GM23248 (cell line): ENCODE measurements at regions not wholly inside any gene's neighbourhood (a gene's known extent, or its start where the extent isn't known, plus 50 kb on each side); places are given as distances from the start of the nearest gene placed in this dataset.
"Not testable (repeated sequence)": the region's sequence is repeated elsewhere in the genome, so short reads cannot be mapped to it uniquely, and the experiment has no call there.

Source experiments
- DNase-seq: peaks from one replicate; pipeline ENCODE4 v3.0.0-alpha.2; 2015
- H2AFZ ChIP-seq: fragments of 200-600 bp; sonication (generic); 2 replicates; pipeline ENCODE4 v1.6.1; 2016; ENCODE audit warnings: antibody characterized with exemption
- H3F3A ChIP-seq: fragments of 200-600 bp; sonication (generic); 2 replicates; pipeline ENCODE4 v1.6.1; 2016; ENCODE audit warnings: mild to moderate bottlenecking, antibody characterized with exemption, mixed run types; ENCODE audit not compliant: insufficient read depth
- H3K27ac ChIP-seq: fragments of 200-600 bp; sonication (generic); 2 replicates; pipeline ENCODE4 v1.5.1; 2016; ENCODE audit warnings: mild to moderate bottlenecking
- H3K27me3 ChIP-seq: fragments of 200-600 bp; sonication (generic); replicated peaks from 2 replicates; pipeline ENCODE4 v1.6.1; 2016; ENCODE audit warnings: mild to moderate bottlenecking; ENCODE audit not compliant: insufficient read depth
- H3K36me3 ChIP-seq: fragments of 200-600 bp; sonication (generic); 2 replicates; pipeline ENCODE4 v1.6.1; 2016; ENCODE audit warnings: low read depth, mild to moderate bottlenecking
- H3K4me1 ChIP-seq: fragments of 200-600 bp; sonication (generic); 2 replicates; pipeline ENCODE4 v1.6.1; 2016; ENCODE audit warnings: mild to moderate bottlenecking; ENCODE audit not compliant: insufficient read depth
- H3K4me2 ChIP-seq: fragments of 200-600 bp; sonication (generic); one replicate; pipeline ENCODE4 v1.6.1; 2016; ENCODE audit warnings: mild to moderate bottlenecking; ENCODE audit not compliant: unreplicated experiment
- H3K4me3 ChIP-seq: fragments of 200-600 bp; sonication (generic); 2 replicates; pipeline ENCODE4 v1.5.1; 2016; ENCODE audit warnings: mild to moderate bottlenecking
- H3K79me2 ChIP-seq: fragments of 200-600 bp; sonication (generic); 2 replicates; pipeline ENCODE4 v1.6.1; 2016; ENCODE audit warnings: mild to moderate bottlenecking; ENCODE audit not compliant: insufficient read depth
- H3K9ac ChIP-seq: fragments of 200-600 bp; sonication (generic); 2 replicates; pipeline ENCODE4 v1.6.1; 2016; ENCODE audit warnings: mild to moderate bottlenecking
- H3K9me2 ChIP-seq: fragments of 200-600 bp; sonication (generic); 2 replicates; pipeline ENCODE4 v1.6.1; 2016; ENCODE audit warnings: mixed run types, mild to moderate bottlenecking, moderate library complexity; ENCODE audit not compliant: insufficient read depth
- H3K9me3 ChIP-seq: fragments of 200-600 bp; sonication (generic); one replicate; pipeline ENCODE4 v1.6.1; 2017; ENCODE audit warnings: low read depth
- H4K20me1 ChIP-seq: fragments of 200-600 bp; sonication (generic); 2 replicates; pipeline ENCODE4 v1.6.0; 2016; ENCODE audit not compliant: insufficient read depth
- EZH2 ChIP-seq: fragments of 200-600 bp; sonication (generic); IDR thresholded peaks from 2 replicates; pipeline ENCODE4 v1.6.1; 2018; ENCODE audit warnings: antibody characterized with exemption, mild to moderate bottlenecking; ENCODE audit not compliant: insufficient read depth, poor library complexity, severe bottlenecking
- EZH2phosphoT487 ChIP-seq: fragments of 200-600 bp; sonication (generic); IDR thresholded peaks from 2 replicates; pipeline ENCODE4 v1.6.1; 2018; ENCODE audit warnings: antibody characterized with exemption, moderate library complexity, mild to moderate bottlenecking, low read depth; ENCODE audit not compliant: insufficient read depth
- WGBS, 2 experiments: methylation state at CpG; one replicate each; pipeline ENCODE4 v1.1.6; 2015 to 2017; ENCODE audit warnings: low lambda C conversion rate in 2 of 2, low coverage in 1 of 2; ENCODE audit errors: missing lambda C conversion rate in 2 of 2; 5-methylcytosine and 5-hydroxymethylcytosine counted together
- in situ Hi-C: fragments of 300-500 bp; cut with MboI; formaldehyde crosslinking; loops from 2 replicates; pipeline ENCODE4 v1.15.0; 2020

DNA sequence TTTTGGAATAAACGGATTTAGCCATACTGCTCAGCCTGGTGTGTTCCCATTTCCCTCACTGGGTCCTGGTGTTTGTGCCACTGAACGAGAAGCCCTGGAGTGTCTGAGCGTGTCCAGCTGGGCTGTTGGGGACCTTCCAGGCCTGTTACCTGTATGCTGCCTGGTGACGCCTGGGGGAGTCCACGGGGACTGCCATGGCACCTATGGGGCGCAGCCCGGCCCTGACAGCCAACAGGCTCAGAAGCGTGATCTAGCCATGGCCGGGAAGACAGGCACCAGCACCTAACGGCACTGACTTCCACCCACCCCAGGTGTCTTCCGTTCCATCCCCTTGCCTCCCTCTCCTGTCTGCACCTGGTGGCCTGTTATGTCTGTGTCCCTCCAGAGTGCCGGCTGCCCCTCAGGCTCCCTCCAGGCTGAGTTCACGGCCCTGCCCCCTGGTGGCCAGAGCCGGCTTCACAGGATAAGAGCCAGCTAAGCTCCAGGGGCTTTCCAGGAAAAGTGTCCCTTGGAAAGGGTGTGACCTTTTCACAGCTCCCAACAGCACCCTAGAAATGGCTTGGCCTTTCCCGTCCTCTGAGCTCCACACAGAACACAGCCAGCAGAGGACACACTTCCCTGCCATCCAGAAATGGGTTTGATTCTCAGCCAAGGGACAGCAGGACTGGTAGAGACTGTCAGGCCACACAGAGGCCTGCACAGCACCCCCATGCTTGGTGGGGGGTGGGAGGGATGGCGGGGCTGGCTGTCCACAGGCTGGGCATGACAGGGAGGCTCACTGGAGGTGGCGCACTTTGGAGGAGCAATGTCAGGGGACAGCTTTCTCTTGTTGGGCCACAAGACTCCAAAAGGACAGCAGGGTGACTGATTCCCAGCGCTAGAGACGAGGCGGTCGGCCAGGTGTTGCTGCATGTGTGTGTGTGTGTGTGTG is 64.0 kb upstream of the LYSMD4 start:
- not testable (repeated sequence) for H4K20me1 ChIP-seq, H3K27ac ChIP-seq, DNase-seq, H3F3A ChIP-seq, H2AFZ ChIP-seq, H3K9me2 ChIP-seq, H3K9me3 ChIP-seq, H3K79me2 ChIP-seq, H3K4me3 ChIP-seq, H3K36me3 ChIP-seq, H3K4me2 ChIP-seq, H3K4me1 ChIP-seq, H3K9ac ChIP-seq, H3K27me3 ChIP-seq
- in situ Hi-C loops: loop anchor here (10.0 kb wide), 1 partner anchor 62 kb away; the partner anchor contains the start of gene LYSMD4
- 46 to 57% methylated on average over 4 to 7 of the region's 21 CpGs for WGBS, 2 experiments

GRCh38 chr15:99791881-99792807 is 58.9 kb upstream of the LYSMD4 start:
- H3K9me2 ChIP-seq, H2AFZ ChIP-seq, H3K4me3 ChIP-seq, H3K27me3 ChIP-seq, H3K9ac ChIP-seq, H3K79me2 ChIP-seq, DNase-seq, H3K9me3 ChIP-seq, H3K4me2 ChIP-seq, H3K4me1 ChIP-seq, H3F3A ChIP-seq, H3K36me3 ChIP-seq, H3K27ac ChIP-seq, H4K20me1 ChIP-seq: not testable (repeated sequence)
- 62 to 75% methylated on average over 14 to 21 of the region's 22 CpGs for WGBS, 2 experiments
- in situ Hi-C loops: loop anchor here (10.0 kb wide), 1 partner anchor 57 kb away; the partner anchor contains the start of gene LYSMD4

- not testable (repeated sequence) for H3K9me2 ChIP-seq, H3K27me3 ChIP-seq, H2AFZ ChIP-seq, H3F3A ChIP-seq, H3K9ac ChIP-seq, H3K4me2 ChIP-seq, H4K20me1 ChIP-seq, H3K9me3 ChIP-seq, H3K4me3 ChIP-seq, H3K27ac ChIP-seq, H3K4me1 ChIP-seq, H3K79me2 ChIP-seq, H3K36me3 ChIP-seq
- DNase-seq: peak; percentile 1
- 75 to 81% methylated on average over 7 of the region's 7 CpGs for WGBS, 2 experiments
- in situ Hi-C loops: loop anchor here (10.0 kb wide), 1 partner anchor 56 kb away; the partner anchor contains the start of gene LYSMD4
These were observed 57.5 kb upstream of the LYSMD4 start for GRCh38 chr15:99790751-99791150.

DNA sequence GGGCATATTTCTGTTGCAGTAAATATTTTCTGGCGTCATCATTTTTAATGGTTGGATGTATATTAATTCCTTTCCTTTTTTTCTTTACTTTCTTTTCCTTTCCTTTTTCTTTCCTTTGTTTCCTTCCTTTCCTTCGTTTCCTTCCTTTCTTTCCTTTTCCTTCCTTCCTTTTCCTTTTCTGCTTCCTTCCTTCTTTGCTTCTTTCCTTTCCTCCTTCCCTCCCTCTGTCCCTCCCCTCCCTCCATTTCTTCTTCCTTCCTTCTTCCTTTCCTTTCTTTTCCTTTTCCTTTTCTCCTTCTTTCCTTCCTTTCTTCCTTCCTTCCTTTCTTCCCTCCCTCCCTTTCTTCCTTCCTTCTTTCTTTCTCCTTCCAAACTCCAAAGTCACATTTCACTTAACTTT is 54.9 kb upstream of the LYSMD4 start:
- Histone ChIP-seq H3K9ac (no peak overlapping the region), H3K4me2 (no peak overlapping the region), H2AFZ (no peak overlapping the region), H3K9me2 (no peaks in the 10 kb centered on the region), H3K36me3 (no peaks in the 10 kb centered on the region), H3K4me3 (no peak overlapping the region), H3K9me3 (no peaks in the 10 kb centered on the region), H3F3A (no peaks in the 10 kb centered on the region), H4K20me1 (no peaks in the 10 kb centered on the region), H3K27me3 (0 out of 2 replicates have a peak, but pooled peaks cover 3% of the 10 kb centered on the region), H3K27ac (no peak overlapping the region), H3K4me1 (no peaks in the 10 kb centered on the region), H3K79me2 (no peaks in the 10 kb centered on the region)
- in situ Hi-C loops: no loop called here
- no peak for TF ChIP-seq EZH2
- TF ChIP-seq EZH2phosphoT487: no peak
- 31 to 53% methylated on average over 1 to 2 of the region's 2 CpGs for WGBS, 2 experiments
- DNase-seq: no peak

- H3K4me3 ChIP-seq, H4K20me1 ChIP-seq, H3K27me3 ChIP-seq, H3K79me2 ChIP-seq, H3K4me1 ChIP-seq, H3K36me3 ChIP-seq, DNase-seq, H3K9me2 ChIP-seq, H3F3A ChIP-seq, H3K4me2 ChIP-seq, H3K27ac ChIP-seq, H2AFZ ChIP-seq, in situ Hi-C loops, H3K9ac ChIP-seq, H3K9me3 ChIP-seq: not testable (repeated sequence)
- WGBS, 2 experiments: 82 to 86% methylated on average over 1 of the region's 1 CpG
These were observed 51.6 kb upstream of the LYSMD4 start for GRCh38 chr15:99784800-99785199.

DNA sequence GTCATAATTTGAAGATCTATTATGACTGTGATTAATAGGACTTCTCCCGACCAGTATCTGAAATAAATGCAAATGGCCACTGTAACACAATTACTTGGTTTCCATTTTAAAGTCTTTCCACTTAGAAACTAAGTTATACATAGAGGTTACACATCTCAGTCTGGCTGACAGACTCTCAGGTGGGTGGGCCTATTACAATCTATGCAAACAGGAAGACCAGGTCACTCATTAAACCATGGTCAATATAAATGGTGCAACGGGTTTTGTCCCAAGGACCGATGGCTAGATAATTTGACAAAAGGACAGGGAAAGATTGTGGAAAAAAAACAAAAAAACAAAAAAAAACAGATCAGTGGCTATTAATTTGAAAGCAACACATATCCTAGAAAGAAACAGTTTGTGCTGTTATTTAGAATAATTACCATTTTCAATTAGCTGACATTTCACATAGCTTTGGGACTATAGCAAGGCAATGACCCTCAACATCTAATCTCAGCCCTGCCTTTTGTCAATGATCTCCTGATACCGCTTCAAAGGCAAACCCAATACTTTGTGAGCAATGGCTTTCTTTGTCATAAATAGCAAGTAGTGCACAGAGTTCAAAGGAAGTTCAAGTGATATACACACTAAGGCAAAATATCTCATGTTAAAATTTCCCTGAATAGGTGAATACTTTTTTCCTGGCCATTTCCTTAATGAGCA is 50.8 kb upstream of the LYSMD4 start:
- H3K9me2 ChIP-seq, H2AFZ ChIP-seq, DNase-seq, H3K27ac ChIP-seq, H3F3A ChIP-seq, H3K9ac ChIP-seq, H3K36me3 ChIP-seq, H3K27me3 ChIP-seq, H3K9me3 ChIP-seq, H3K79me2 ChIP-seq, H3K4me1 ChIP-seq, H3K4me2 ChIP-seq, H3K4me3 ChIP-seq, in situ Hi-C loops, H4K20me1 ChIP-seq: not testable (repeated sequence)
- 69 to 71% methylated on average over 4 of the region's 4 CpGs for WGBS, 2 experiments
